ENCODE measurements at regions not wholly inside any gene's neighbourhood (a gene's known extent, or its start where the extent isn't known, plus 50 kb on each side); places are given as distances from the start of the nearest gene placed in this dataset.

GRCh38 chr2:126518196-126518595 is 137.8 kb upstream of the GYPC start:
- no peak for DNase-seq

- peak; percentile 57 for DNase-seq
Observed at GRCh38 chr2:126527836-126528490, 128.0 kb upstream of the GYPC start.

- no peak for DNase-seq
Observed at GRCh38 chr2:126531029-126531428, 124.9 kb upstream of the GYPC start.

- no peak for DNase-seq
Observed at GRCh38 chr2:126534478-126534877, 121.5 kb upstream of the GYPC start.

DNA sequence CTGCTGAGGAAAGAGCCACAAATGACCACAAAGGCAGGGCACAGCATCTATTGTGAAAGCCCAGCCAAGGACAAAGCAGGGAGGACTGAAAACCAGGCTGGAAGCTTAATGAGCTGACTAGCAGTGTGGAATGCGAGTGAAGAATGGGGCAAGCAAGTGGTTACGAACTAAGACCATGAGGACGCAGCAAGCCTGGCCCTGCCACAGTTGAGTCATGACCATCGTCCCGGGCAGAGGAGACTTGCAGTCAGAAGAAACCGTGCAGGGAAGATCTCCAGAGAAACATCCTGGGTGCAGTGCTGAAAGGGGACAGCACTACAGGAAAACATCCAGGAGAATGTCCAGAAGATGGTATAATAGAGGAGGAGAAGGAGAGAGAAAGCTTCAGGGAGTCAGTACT is 120.5 kb upstream of the GYPC start:
- no peak for DNase-seq

DNA sequence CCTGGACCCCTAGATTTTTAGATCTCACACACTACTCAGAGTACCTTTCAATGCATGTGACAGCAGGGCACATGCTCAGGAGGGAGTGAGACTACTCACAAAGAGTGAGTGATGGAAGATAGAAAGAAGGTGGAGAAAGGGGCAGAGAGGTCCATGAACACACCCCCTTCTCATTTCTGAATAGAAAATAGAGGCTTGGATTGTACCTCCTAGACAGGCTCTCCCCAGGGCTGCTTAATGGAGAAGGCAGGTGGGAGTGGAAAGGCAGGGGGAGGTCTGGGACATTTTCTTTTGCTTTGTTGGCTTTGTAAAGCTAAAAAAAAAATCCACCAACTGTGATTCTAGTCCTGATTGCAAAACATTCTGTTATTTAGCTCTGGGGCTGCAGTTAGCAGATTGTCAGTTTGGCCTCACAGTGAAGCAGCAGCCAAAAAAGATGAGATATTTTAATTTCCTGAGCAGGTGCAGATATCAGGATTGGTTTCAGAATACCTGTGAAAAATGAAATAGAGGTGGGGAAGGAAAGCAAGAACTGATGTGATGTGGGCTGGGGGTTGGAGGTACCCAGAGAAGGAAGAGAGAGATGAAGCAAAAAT is 119.3 kb upstream of the GYPC start:
- DNase-seq = no peak

DNA sequence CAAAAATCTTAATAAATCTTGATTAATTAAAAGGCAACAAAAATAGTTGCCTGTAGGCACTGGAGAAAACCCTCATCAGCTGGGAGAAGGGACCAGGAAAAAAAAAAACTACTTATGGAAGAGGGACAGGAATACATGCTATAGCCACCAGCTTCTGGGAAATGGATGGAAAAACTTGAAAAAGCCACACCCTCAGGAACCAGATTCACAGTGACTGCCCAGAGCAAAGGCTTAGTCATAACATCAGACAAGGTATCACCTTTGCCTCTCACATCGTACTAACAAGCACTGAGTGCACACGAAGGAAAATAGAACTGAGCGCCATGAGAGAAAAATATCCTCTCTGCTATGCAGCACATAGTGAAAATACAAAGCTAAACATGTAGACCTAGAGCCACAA is 116.9 kb upstream of the GYPC start:
- DNase-seq = no peak

DNA sequence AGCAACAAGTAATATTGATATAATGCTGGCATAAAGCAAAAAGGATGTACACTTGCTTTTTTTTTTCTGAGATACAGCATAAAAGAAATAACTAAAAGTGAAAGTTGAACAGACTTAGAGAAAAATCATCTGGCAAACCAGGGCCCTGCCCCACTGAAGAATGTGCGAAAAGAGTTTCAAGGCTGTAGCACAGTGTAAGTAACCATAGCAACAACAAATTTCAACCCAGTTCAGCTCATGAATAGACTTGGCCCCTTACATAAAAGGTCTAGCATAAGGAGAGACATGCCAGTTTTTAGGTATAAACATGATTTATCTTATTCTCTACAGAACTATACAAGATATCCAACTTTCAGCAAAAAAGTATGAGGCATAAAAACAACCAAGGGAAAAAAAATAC is 113.7 kb upstream of the GYPC start:
- no peak for DNase-seq

DNA sequence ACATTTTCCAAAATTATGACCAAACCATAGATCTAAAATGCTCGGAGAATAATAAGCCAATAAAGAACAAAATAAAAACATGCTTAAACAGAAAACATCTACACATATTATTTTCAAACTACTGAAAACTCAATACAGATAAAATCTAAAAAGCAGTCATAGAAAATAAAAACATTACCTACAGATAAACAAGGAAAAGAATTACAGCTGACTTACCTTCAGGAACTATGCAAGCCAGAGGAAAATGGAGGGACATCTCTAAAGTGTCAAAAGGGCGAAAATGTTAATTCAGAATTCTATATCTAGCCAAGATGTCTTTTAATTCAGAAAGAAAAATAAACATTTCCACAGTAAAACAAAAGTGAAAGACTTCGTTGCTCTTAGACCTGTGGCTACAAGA is 112.9 kb upstream of the GYPC start:
- no peak for DNase-seq

DNA sequence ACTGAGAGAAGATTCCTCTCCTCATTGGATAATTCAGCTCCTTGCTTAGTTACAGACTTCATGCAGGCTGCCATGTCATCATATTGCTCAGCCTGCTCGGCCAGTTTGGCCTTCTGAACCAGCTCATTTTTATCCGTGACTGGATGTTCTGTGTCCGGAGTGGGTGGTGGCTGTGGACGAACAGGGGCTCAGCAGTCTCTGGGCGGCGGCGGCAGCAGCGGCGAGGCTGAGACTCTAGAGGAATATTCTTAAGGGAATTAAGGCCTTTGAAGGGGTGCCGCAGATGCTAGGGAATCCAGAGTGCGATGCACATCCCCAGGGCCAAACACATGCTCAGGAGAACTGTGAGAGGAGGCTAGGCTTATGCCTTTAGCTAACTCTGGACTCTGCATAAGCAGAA is 97.9 kb upstream of the GYPC start:
- DNase-seq = no peak

GRCh38 chr2:126568734-126569133 is 87.2 kb upstream of the GYPC start:
- DNase-seq = no peak

- DNase-seq = no peak
Observed at GRCh38 chr2:126571403-126571802, 84.6 kb upstream of the GYPC start.

- DNase-seq = no peak
Observed at GRCh38 chr2:126575631-126576030, 80.3 kb upstream of the GYPC start.

DNA sequence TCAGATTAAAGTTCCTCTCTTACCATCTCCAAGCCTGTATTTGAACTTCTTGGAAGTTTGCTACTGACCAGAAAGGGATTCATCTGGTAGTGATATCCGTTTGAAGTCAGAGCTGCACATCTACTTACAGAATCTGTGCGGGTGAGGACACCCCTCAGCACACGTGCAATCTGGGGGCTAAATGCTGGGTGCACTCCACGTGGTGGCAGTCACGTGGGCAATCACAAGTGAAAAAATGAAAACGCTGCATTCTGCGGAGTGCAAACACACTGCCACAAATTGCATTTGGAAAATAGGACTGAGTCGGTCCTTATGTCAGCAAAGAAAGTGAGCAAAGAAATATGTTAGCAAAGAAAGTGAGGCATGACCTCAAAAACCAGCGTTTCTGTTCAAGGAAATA is 76.1 kb upstream of the GYPC start:
- no peak for DNase-seq

DNA sequence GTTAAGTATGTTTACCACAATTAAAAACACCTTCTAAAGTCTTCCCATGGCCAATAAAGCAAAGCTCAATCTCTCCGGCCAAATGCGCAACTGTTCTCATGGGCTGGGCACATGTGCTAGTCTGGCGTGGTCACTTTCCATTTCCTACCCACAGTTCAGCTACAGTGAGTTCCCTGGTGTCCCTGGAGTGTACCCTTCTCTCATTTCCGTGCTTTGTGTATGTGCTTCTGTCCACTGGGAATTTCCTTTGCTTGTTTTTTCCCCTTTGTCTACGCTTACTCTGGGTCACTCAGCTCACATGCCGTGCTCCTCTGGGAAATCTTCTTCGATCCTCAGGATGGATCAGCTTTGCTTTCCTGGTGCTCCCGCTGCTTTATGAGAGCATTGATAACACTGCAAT is 69.6 kb upstream of the GYPC start:
- DNase-seq = no peak

- DNase-seq = no peak
Observed at GRCh38 chr2:126599062-126599461, 56.9 kb upstream of the GYPC start.

DNA sequence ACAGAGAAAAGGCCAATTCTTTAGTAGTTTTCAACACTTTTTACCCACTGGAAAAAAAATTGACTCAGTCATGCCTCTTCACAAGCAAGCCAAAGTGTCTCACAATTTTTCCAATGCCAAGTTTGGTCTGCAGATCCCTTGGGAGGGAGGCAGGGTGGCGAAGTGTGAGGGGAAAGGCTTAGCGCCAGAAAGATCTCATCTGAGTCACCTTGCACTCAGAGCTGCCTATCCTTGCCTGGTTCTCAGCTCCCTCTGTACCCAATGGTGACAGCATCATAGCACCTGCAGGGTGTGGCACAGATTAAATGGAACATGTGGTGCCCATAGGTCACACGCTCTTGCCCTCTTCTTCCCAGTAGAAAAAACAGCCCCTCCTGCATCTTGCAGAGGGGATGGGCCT is 55.2 kb upstream of the GYPC start:
- DNase-seq = no peak

- no peak for DNase-seq
Observed at GRCh38 chr2:126602334-126602733, 53.6 kb upstream of the GYPC start.

Measured in stimulated activated CD4-positive, alpha-beta T cell treated with anti-CD3 and anti-CD28 coated beads, Interleukin-12 subunit alpha, Interleukin-12 subunit beta, amount 100 ng/mL, for 4 hours (primary cell).